Fibroblast of skin of scalp (primary cell): ENCODE measurements at regions not wholly inside any gene's neighbourhood (a gene's known extent, or its start where the extent isn't known, plus 50 kb on each side); places are given as distances from the start of the nearest gene placed in this dataset.

Source experiments
- DNase-seq: peaks from one replicate; pipeline ENCODE4 v3.0.0-alpha.2; 2013

DNA sequence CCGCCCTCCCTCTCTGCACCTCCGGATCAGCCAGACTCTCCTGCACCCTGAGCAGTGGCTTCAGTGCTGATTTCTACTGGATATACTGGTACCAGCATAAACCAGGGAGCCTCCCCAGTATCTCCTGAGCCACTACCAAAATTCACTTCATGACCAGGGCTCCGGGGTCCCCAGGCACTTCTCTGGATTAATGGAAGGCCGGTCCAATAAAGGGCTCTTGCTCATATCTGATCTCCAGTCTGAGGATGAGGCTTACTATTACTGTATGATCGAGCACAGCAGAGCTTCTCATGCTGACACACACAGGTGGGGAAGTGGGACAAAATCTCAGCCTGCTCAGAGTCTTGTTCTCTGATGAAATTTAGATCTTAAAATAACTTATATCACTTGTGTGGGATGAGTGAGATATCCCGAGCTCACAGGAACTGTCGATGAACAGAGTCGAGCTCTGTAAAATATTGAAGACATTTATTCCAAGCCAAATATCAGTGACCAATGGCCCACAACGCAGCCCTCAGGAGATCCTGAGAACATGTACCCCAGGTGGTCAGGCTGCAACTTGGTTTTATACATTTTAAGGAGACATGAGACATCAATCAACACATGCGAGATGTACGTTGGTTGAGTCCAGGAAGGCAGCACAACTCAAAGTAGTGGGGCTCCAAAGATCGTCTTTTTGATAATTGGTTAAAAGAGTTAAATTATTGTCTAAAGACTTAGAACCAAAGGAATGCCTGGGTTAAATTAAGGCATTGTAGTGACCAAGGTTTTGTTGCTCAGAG is 93.0 kb upstream of the TOP3B start:
- no peak for DNase-seq

DNA sequence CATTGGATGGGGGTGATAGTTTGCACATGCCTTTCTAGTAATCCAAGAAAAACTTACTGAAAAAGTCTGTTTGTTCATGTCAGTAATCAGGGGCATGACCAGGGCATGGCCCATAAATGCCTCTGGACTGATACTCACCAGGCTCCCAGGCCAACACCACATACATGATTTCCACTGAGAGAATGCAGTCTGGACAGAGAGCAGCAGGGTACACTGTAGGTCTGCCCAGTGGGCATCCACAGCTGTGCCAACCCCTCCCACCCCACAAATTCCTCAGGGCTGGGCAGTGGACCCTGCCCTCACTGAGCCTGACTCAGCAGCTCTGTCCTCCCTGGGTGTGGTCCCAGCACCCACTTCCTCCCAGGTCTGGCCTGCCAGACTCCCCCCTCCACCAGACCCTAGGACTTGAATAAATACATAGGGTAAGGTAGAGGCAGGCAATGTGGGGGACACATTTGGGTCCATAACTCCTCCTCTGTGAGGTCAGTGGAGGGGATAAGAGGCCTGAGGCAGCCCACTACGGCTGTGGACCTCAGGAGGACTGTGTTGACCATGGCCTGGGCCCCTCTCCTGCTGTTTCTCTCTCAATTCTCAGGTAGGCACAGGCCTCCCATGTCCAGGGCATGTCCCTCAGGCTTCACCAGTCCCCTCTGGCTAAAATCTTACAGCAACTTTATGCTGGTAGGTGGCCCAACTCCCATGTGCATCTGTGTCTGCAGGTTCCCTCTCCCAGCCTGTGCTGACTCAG is 92.2 kb upstream of the TOP3B start:
- DNase-seq = no peak

- no peak for DNase-seq
Measured at GRCh38 chr22:22073769-22074561, 91.4 kb upstream of the TOP3B start.

DNA sequence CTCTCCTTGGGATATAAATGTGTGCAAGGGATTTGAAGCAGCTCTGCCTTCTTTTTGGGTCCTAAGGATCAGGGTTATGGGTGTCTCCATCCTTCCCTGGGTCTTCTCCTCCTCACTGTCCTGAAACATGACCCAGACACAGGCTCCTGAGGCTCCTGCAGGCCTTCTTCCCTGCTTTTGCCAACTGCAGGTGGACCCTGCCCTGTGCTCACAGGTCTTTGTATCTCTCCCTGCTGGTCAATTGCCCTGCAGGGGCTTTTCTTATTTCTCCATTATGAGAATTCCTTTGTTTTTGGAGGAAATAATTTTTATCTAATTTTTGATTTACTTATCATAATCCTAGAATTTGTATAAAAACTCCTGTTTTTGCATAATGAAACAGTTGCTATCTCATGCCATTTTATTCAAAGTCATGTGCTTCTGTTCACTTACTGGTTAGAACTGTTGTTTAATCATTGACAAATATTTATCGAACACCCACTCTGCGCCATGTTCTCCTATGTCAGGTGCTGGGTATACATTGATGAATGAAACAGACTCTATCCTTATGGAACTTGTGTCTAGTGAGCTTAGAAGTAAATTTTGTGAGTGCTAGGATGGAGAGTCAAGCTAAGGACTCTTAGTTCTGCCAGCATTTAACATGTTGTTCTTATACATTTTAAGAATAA is 89.7 kb upstream of the TOP3B start:
- no peak for DNase-seq

- no peak for DNase-seq
Measured at GRCh38 chr22:22071455-22071854, 88.9 kb upstream of the TOP3B start.

DNA sequence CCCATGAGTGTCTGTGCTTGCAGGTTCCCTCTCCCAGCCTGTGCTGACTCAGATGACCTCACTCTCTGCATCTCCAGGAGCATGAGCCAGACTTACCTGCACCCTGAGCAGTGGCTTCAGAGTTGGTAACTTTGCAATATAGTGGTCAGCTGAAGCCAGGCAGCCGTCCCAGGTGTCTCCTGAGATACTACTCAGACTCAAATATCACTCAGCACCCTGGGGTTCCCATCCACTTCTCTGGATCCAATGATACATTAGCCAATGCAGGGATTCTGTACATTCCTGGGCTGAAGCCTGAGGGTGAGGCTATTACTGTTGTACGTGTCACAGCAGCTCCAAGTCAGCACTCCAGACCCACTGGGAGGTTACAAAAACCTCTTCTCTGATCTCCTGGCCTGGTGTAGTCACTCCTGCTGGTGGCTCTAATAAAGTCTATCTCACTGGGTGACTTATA is 87.8 kb upstream of the TOP3B start:
- DNase-seq = no peak

DNA sequence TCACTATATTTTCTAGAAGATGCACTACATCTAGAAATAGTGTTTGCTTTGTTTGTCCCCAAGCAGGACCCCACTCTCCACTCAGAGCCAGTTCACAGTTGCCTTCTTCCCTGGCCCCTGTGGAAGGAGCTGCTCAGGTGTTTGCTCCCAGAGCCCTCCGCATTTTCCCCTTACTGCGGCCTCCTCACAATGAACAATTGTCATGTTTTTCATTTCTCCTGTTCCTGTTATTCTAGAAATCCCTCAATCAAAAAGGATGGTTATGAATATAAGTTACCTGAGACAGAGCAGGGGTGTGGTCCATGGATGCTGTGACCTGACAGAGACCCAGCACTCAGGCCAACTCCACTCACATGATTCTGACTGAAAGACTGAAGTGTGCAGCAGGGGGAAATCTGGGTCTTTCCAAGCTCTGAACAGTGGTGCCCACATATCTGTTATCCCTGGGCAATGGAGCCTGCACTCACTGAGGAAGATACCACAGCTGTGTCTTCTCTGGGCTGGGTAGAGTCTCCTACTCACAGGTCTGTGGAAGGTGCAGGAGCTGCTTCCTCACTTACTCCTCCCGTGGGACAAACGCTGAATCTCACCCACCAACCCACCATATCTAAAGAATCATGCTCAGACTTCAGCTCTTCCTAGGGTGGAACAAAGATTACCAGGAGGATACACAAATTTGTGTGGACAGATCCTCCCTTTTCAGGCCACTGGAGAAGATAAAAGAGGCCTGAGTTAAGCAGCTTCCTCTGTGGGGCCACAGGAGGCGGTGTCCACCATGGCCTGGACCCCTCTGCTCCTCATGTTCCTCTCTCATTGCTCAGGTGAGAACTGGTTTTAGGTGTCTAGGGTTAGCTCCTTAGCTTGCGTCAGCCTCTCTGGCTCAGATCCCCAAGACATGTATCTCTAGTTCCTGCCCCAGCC is 87.1 kb upstream of the TOP3B start:
- no peak for DNase-seq

GRCh38 chr22:22068657-22069056 is 86.1 kb upstream of the TOP3B start:
- DNase-seq = no peak

GRCh38 chr22:22068025-22068424 is 85.4 kb upstream of the TOP3B start:
- DNase-seq = no peak

- no peak for DNase-seq
Measured at GRCh38 chr22:22067192-22067591, 84.6 kb upstream of the TOP3B start.

GRCh38 chr22:22064580-22064979 is 82.0 kb upstream of the TOP3B start:
- no peak for DNase-seq

DNA sequence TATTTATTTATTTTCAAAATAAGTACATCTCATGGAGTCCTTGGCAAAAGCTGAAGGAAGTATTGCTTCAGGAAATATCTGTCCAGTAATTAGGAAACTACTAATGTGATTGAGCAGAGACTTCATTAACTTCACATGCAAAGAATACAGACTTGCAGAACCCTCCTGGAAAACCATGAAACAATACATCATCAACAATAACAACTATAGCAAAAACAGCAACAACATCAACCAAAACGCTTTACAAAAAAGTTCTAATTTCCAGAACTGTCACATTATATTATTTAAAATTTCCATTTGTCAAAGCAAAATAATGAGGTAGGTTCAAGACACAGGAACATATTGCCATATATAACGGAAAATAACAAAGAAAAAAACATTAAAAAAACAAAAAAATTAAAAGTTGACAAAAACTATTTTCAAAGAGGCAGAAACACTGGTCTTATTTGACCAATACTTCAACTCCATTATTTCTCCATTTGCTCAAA is 79.8 kb upstream of the TOP3B start:
- no peak for DNase-seq

GRCh38 chr22:22061085-22062077 is 78.8 kb upstream of the TOP3B start:
- DNase-seq = peak; percentile 85

DNA sequence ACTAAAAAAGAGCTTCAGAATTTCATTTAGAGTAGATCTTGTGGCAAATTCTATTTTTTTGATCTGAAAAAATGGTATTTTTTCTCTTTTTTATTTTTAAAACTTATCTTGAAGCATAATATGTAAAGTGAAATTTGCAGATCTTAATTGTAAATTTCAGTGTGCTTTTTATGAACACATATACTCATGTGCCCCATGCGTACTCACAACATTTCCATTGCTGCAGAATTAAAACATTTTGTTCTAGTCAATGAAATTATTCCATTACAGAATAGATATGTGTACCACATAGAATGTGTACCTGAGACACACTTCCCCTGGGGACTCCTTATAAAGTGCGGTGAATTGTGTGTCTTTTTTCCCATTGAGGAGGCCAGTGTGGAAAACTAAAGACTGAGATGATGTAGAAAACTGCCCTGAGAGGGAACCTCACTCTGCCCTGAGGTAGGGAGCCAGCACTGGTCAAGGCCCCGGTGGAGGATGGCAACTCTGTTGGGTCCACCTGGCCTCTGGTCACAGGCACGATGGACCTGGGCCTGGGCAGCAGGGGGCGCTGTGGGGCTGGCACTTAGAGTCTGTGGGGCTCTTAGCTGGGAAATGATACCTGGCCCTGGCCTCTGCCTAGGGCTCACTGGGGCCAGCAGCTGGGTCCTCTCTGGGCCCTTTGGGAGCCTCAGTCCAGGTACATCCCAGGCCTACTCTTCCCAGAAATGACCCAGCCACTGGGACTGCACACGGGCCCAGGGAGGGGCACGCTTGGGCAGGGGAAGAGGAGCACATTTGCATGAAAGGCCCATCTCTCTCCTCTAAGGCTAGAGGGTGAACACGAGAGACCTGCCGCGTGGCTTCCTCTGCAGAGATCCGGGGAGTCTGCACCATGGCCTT is 77.9 kb upstream of the TOP3B start:
- peak; percentile 18 for DNase-seq

DNA sequence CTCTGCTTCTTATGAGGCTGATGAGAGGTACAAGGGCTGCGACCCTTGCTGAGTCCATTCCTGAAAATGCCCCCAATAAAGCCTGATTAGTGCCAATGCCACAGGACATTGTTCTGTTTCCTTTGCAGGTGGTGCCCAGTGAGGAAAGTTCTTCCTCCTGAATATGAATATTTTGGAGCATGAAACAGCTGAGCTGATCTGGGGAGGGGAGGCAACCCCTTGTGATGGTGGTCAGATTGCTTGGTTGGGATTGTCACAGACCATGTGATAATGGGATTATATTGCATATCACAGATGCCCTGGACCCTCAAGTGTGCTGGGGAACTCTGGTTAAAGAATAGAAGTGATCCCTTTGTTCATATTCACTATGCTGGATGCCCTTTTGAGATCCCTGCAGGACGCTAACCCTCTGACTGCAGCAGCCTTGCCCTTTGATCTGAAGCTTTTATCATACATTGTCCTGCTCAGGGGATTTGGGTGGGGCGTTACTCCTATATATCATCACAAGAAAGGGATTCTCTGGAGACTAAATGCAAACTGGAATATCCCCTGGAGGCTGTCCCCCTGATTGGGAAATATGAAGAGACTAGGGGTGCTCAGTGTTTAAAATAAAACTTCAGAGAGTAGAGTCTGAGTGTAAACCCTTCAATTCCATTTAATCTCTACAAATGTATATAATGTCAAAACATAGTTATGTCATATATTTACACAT is 76.9 kb upstream of the TOP3B start:
- no peak for DNase-seq

GRCh38 chr22:22058633-22059290 is 76.2 kb upstream of the TOP3B start:
- DNase-seq = no peak

GRCh38 chr22:22057617-22058378 is 75.2 kb upstream of the TOP3B start:
- DNase-seq = no peak
